ENCODE measurements at regions not wholly inside any gene's neighbourhood (a gene's known extent, or its start where the extent isn't known, plus 50 kb on each side); places are given as distances from the start of the nearest gene placed in this dataset.

DNA sequence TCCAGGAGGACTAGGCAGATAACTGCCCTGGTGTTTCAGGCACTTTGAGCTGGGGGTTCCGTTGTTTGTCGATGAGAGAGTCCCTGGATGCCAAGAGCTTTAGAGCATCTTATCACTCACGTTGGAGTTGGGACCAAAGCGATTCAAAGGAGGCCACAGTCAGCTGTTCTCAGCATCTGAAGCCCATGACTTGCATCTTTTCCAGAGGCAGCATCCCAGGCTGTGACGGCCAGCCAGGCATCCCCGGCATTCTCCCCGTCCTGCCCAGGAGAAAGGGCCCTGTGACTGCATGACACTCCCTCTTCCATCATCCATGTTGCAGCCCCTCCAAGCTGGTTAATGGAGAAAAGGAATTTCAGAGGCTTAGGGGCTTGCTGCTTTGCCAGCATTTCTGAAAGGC lies 520.3 kb downstream of the CDH26 start:
- no peak overlapping the region for H3K27ac ChIP-seq
- 69 to 76% methylated on average over 7 of the region's 7 CpGs for WGBS, 2 donors
- no peak for DNase-seq
- no peaks in the 10 kb centered on the region for H3K36me3 ChIP-seq
- intact Hi-C loops (cut with DNase I): no loop called here
- TF ChIP-seq CTCF (IDR thresholded peaks at IDR 0.05): no peak
- no peak overlapping the region for H3K4me3 ChIP-seq
- no peak for ATAC-seq
- no peaks in the 10 kb centered on the region for H3K9me3 ChIP-seq
- no peaks in the 10 kb centered on the region for H3K4me1 ChIP-seq
- peaks cover 0 to 36% (median 3%) of the 10 kb centered on the region in 7 donors for H3K27me3 ChIP-seq

- no peaks in the 10 kb centered on the region for H3K4me1 ChIP-seq
- intact Hi-C loops (cut with DNase I): no loop called here
- ATAC-seq: peak in 4 of 8 donors; percentile 25 to 45 (median 30)
- no peaks in the 10 kb centered on the region for H3K36me3 ChIP-seq
- no peak overlapping the region for H3K4me3 ChIP-seq
- peak in 1 of 2 donors; percentile 50 for DNase-seq
- no peak overlapping the region for H3K27ac ChIP-seq
- WGBS, 2 donors: 63 to 78% methylated on average over 25 of the region's 25 CpGs
- TF ChIP-seq CTCF (IDR thresholded peaks at IDR 0.05): no peak
- H3K27me3 ChIP-seq: peaks cover 0 to 22% (median 3%) of the 10 kb centered on the region in 7 donors
- H3K9me3 ChIP-seq: no peaks in the 10 kb centered on the region
Observed at GRCh38 chr20:60480950-60481742, 522.9 kb downstream of the CDH26 start.

DNA sequence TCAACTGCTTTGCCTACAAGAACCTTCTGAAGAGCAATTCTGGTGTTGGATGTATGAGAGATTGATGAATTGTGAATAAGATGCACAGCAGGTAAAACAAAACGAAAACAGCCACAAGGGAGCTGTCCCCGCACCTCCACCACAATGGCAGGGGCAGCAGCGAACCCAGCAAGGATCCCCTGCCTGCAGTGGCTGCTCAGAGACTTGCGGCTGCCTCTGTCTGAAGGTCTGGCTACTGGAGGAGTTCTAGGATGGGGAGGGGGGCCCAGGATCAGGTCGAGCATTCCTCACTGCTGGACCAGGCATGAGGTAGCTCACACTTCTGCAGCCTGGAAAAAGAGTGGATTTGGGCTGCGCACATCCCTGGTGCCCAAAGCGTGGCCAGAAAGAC lies 523.5 kb downstream of the CDH26 start:
- intact Hi-C loops (cut with DNase I): no loop called here
- Histone ChIP-seq H3K36me3 (no peaks in the 10 kb centered on the region), H3K4me1 (no peaks in the 10 kb centered on the region), H3K4me3 (no peak overlapping the region), H3K27ac (no peak overlapping the region), H3K27me3 (peaks cover 0 to 20% (median 3%) of the 10 kb centered on the region in 7 donors), H3K9me3 (no peaks in the 10 kb centered on the region)
- no peak for TF ChIP-seq CTCF (IDR thresholded peaks at IDR 0.05)
- ATAC-seq: no peak
- 69 to 72% methylated on average over 7 of the region's 7 CpGs for WGBS, 2 donors
- DNase-seq: no peak

GRCh38 chr20:60482221-60483008 lies 524.2 kb downstream of the CDH26 start:
- H3K9me3 ChIP-seq: no peaks in the 10 kb centered on the region
- H3K4me1 ChIP-seq: no peaks in the 10 kb centered on the region
- intact Hi-C loops (cut with DNase I): no loop called here
- no peak overlapping the region for H3K27ac ChIP-seq
- WGBS, 2 donors: 62 to 63% methylated on average over 16 of the region's 16 CpGs
- TF ChIP-seq CTCF (IDR thresholded peaks at IDR 0.05): no peak
- H3K36me3 ChIP-seq: no peaks in the 10 kb centered on the region
- peak in 2 of 8 donors; percentile 43 to 62 for ATAC-seq
- no peak for DNase-seq
- no peak overlapping the region for H3K4me3 ChIP-seq
- peaks cover 0 to 20% (median 3%) of the 10 kb centered on the region in 7 donors for H3K27me3 ChIP-seq

All from heart right ventricle (tissue), 16 donors.